ENCODE measurements at regions not wholly inside any gene's neighbourhood (a gene's known extent, or its start where the extent isn't known, plus 50 kb on each side); places are given as distances from the start of the nearest gene placed in this dataset.

DNA sequence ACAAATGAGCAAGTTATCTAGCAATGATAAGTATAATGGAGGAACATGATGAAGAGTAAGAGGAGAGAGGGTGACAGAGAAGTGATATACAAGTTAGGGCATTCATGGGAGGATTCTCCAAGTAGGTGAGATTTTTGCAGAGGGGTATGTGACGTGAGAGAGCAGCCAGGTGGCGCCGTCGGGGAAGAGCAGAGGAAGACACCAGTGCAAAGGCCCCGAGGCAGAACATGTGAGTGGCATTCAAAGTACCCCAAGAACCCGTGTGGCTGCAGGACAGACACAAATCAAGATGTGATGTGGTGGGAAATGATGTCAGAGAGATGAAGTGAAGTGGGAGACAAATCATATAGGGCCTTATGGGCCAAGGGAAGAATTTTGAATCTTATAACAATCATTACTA is 81.8 kb upstream of the GRM7 start:
- no peak for DNase-seq
- H3K27ac ChIP-seq = no peak overlapping the region
- 88 to 95% methylated on average over 6 of the region's 6 CpGs for WGBS, 2 donors
- H3K27me3 ChIP-seq = no peaks in the 10 kb centered on the region
- no peaks in the 10 kb centered on the region for H3K4me1 ChIP-seq
- TF ChIP-seq, protein P1, sequence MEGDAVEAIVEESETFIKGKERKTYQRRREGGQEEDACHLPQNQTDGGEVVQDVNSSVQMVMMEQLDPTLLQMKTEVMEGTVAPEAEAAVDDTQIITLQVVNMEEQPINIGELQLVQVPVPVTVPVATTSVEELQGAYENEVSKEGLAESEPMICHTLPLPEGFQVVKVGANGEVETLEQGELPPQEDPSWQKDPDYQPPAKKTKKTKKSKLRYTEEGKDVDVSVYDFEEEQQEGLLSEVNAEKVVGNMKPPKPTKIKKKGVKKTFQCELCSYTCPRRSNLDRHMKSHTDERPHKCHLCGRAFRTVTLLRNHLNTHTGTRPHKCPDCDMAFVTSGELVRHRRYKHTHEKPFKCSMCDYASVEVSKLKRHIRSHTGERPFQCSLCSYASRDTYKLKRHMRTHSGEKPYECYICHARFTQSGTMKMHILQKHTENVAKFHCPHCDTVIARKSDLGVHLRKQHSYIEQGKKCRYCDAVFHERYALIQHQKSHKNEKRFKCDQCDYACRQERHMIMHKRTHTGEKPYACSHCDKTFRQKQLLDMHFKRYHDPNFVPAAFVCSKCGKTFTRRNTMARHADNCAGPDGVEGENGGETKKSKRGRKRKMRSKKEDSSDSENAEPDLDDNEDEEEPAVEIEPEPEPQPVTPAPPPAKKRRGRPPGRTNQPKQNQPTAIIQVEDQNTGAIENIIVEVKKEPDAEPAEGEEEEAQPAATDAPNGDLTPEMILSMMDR (IDR thresholded peaks at IDR 0.05) = no peak
- TF ChIP-seq POLR2A (IDR thresholded peaks at IDR 0.05) = no peak
- H3K4me3 ChIP-seq (replicated peaks in 1 of 3) = no peak overlapping the region
- intact Hi-C loops (cut with DNase I) = no loop called here
- no peaks in the 10 kb centered on the region for H3K9me3 ChIP-seq
- H3K36me3 ChIP-seq = no peaks in the 10 kb centered on the region

DNA sequence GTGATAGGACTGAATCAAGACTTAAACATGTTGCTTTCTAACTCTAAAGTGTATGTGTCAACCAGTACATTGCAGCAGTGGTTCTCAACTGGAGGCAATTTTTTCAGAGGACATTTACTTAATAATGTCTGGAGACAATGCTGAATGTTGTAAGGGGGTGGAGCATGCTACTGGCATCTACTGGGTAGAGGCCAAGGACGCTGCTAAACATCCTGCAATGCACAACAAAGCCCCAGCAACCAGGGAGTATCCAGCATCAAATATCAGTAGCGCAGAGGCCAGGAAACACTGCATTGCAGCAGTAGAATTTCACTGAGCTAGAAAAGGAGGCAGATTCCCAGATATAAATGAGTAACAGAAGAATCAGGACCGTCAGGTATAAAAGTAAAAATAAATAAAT is 79.8 kb upstream of the GRM7 start:
- no peaks in the 10 kb centered on the region for H3K27me3 ChIP-seq
- DNase-seq = no peak
- no peaks in the 10 kb centered on the region for H3K9me3 ChIP-seq
- no peak overlapping the region for H3K4me3 ChIP-seq (replicated peaks in 1 of 3)
- no peak overlapping the region for H3K27ac ChIP-seq
- H3K4me1 ChIP-seq = no peaks in the 10 kb centered on the region
- TF ChIP-seq POLR2A (IDR thresholded peaks at IDR 0.05) = no peak
- TF ChIP-seq, protein P1 (IDR thresholded peaks at IDR 0.05) = no peak
- no peaks in the 10 kb centered on the region for H3K36me3 ChIP-seq
- 73 to 83% methylated on average over 3 of the region's 3 CpGs for WGBS, 2 donors
- intact Hi-C loops (cut with DNase I) = no loop called here

DNA sequence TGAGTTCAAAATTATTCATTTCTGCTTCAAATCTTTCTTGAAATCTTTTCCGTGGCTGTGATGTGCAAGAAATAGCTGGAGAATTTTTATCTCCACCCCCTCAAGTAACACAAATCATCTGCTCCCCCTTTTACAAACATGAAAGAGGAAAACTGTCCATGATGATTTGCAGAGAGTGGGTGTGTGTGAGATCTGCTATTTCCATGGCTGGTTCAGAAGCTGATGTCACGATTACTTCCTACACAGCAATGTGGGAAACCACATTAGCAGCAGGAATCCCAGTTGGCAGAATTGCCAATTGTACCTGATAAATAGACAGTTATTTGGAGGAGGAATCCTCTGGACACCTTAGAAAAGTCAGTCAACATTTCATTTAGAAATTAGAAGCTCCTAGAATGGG is 75.2 kb upstream of the GRM7 start:
- no peaks in the 10 kb centered on the region for H3K36me3 ChIP-seq
- no peaks in the 10 kb centered on the region for H3K4me1 ChIP-seq
- no peaks in the 10 kb centered on the region for H3K9me3 ChIP-seq
- 64 to 69% methylated on average over 2 of the region's 2 CpGs for WGBS, 2 donors
- TF ChIP-seq, protein P1 (IDR thresholded peaks at IDR 0.05) = no peak
- TF ChIP-seq POLR2A (IDR thresholded peaks at IDR 0.05) = no peak
- H3K27ac ChIP-seq = no peak overlapping the region
- H3K27me3 ChIP-seq = no peaks in the 10 kb centered on the region
- intact Hi-C loops (cut with DNase I) = no loop called here
- no peak for DNase-seq
- H3K4me3 ChIP-seq (replicated peaks in 1 of 3) = no peak overlapping the region

DNA sequence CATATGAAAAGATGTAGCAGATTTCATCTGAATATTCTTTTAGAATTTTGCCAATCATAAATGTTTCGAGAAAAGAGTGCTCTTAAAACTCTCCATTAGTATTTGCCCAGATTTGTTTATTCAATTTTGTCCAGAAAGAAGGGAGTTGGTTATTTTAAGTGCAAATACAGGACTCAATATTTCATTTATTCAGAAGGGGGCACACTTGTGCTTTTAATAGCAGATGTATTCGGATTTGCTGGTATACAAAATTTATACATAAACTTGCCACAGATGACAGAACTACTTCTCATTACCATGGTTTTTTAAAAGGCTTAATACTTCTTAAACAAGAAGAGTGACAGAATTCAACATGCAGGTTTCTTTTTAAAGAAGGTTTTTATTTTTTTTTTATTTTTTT is 69.8 kb upstream of the GRM7 start:
- DNase-seq = no peak
- Histone ChIP-seq H3K27me3 (no peaks in the 10 kb centered on the region), H3K9me3 (no peaks in the 10 kb centered on the region), H3K4me1 (no peaks in the 10 kb centered on the region), H3K4me3 (replicated peaks in 1 of 3) (no peak overlapping the region), H3K27ac (no peak overlapping the region), H3K36me3 (no peaks in the 10 kb centered on the region)
- TF ChIP-seq POLR2A (IDR thresholded peaks at IDR 0.05) = no peak
- TF ChIP-seq, protein P1 (IDR thresholded peaks at IDR 0.05) = no peak
- intact Hi-C loops (cut with DNase I) = loop anchor here (10.0 kb wide), 1 partner anchor 1366 kb away; no protein-coding TSS in a partner anchor
- 61 to 65% methylated on average over 2 of the region's 2 CpGs for WGBS, 2 donors

DNA sequence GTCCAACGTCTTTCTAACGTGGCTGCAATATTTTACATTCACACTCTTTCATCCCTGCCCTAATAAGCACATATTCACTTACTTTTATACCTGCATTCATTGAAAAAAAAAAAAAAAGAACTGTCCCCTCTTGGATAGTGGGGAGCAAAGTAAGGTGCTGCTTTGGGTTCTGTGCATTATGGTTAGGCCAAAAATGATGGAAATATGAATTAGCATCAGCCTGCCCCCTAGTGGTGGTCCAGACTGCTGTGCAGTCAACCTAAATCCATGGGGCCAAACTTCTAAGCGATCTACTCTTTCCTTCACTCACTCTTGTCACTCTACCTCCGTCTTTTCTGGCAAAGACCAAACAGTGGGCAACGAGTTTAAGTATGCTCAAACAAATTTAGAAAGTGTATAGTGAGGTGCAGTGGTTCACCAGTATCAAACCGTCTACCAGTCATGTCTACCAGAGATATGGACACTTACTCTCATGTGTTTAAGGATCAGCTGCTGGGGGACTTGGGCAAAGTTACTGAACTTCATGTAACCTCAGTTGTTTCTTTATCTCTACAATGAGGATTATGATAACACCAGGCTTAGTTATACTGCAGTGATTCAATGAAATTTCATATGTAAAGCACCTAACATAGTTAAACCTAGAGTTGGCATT is 61.5 kb upstream of the GRM7 start:
- Histone ChIP-seq H3K9me3 (no peaks in the 10 kb centered on the region), H3K4me1 (no peaks in the 10 kb centered on the region), H3K36me3 (no peaks in the 10 kb centered on the region), H3K27me3 (no peaks in the 10 kb centered on the region), H3K4me3 (replicated peaks in 1 of 3) (no peak overlapping the region), H3K27ac (no peak overlapping the region)
- intact Hi-C loops (cut with DNase I) = loop anchor here (10.0 kb wide), 1 partner anchor 1375 kb away; no protein-coding TSS in a partner anchor
- 57 to 61% methylated on average over 6 of the region's 6 CpGs for WGBS, 2 donors
- TF ChIP-seq POLR2A (IDR thresholded peaks at IDR 0.05) = no peak
- TF ChIP-seq, protein P1 (IDR thresholded peaks at IDR 0.05) = peak in 5 of 6 experiments; percentile 38 to 72 (median 64)
- DNase-seq = peak; percentile 22 to 41
